Calu3 (cell line): ENCODE measurements at regions not wholly inside any gene's neighbourhood (a gene's known extent, or its start where the extent isn't known, plus 50 kb on each side); places are given as distances from the start of the nearest gene placed in this dataset.

Source experiments
- BruUV-seq: library from RNA; stranded (reverse); fragments of 400-500 nt; replicated peaks from 2 replicates; lab custom pipeline; 2021; lab: Mats Ljungman, UMichigan
- CTCF ChIA-PET: fragments of 300-600 bp; sonication (Branson Sonifier 250); formaldehyde crosslinking; loops from one replicate; lab custom pipeline; 2022; ENCODE audit warnings: antibody characterized with exemption; lab: Charles Lee
- DNase-seq: peaks from one replicate; pipeline ENCODE4 v3.0.0; 2022
- H3K27ac Mint-ChIP-seq: one replicate; pipeline ENCODE4 v1.8.0; 2022; ENCODE audit warnings: mixed read lengths; ENCODE audit not compliant: unreplicated experiment
- H3K27me3 Mint-ChIP-seq: one replicate; pipeline ENCODE4 v1.8.0; 2022; ENCODE audit warnings: mixed read lengths; ENCODE audit not compliant: unreplicated experiment
- H3K36me3 Mint-ChIP-seq: one replicate; pipeline ENCODE4 v1.8.0; 2022; ENCODE audit warnings: mild to moderate bottlenecking, moderate library complexity, mixed read lengths; ENCODE audit not compliant: insufficient read depth, unreplicated experiment
- H3K4me1 Mint-ChIP-seq: one replicate; pipeline ENCODE4 v1.8.0; 2022; ENCODE audit warnings: mild to moderate bottlenecking, low read depth, mixed read lengths; ENCODE audit not compliant: unreplicated experiment
- H3K4me3 Mint-ChIP-seq: one replicate; pipeline ENCODE4 v1.8.0; 2022; ENCODE audit warnings: mild to moderate bottlenecking, low read depth, moderate library complexity, mixed read lengths; ENCODE audit not compliant: unreplicated experiment
- H3K9me3 Mint-ChIP-seq: one replicate; pipeline ENCODE4 v1.8.0; 2022; ENCODE audit warnings: low read depth, mixed read lengths; ENCODE audit not compliant: unreplicated experiment
- CTCF ChIP-seq: fragments of 200-600 bp; IDR thresholded peaks from one replicate; pipeline ENCODE4 v1.8.0; 2022; ENCODE audit warnings: antibody characterized with exemption; ENCODE audit not compliant: unreplicated experiment
- intact Hi-C: fragments of 100-400 bp; cut with micrococcal nuclease; formaldehyde crosslinking; loops from one replicate; pipeline ENCODE4 v1.10.0; 2022; ENCODE audit not compliant: unreplicated experiment

- no TSS peak for BruUV-seq
- H3K27ac Mint-ChIP-seq: no peak overlapping the region
- H3K36me3 Mint-ChIP-seq: no peaks in the 10 kb centered on the region
- no peaks in the 10 kb centered on the region for H3K4me1 Mint-ChIP-seq
- no peaks in the 10 kb centered on the region for H3K27me3 Mint-ChIP-seq
- H3K4me3 Mint-ChIP-seq: no peak overlapping the region
- DNase-seq: no peak
- intact Hi-C loops: no loop called here
- TF ChIP-seq CTCF: no peak
- H3K9me3 Mint-ChIP-seq: peaks cover 5% of the 10 kb centered on the region
- CTCF ChIA-PET: no interaction called here
Observed at GRCh38 chr13:19068691-19069090, 112.9 kb downstream of the TUBA3C start.

DNA sequence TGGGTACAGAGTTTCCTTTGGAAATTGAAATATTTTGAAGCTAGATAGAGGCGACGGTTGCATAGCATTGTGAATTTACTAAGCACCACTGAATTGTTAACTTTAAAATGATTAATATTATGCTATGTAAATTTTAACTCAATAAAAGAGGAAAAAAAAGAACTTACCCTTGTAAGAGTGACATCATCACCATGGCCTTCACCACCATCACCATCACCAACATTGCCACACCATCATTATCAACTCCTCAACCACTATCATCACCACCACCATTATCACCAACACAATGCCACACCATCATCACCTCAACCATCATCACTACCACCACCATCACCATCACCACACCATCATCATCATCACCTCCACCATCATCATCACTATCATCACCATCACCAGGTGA lies 113.9 kb downstream of the TUBA3C start:
- BruUV-seq: no TSS peak
- CTCF ChIA-PET: no interaction called here
- H3K4me3 Mint-ChIP-seq: no peak overlapping the region
- H3K36me3 Mint-ChIP-seq: no peaks in the 10 kb centered on the region
- intact Hi-C loops: no loop called here
- TF ChIP-seq CTCF: no peak
- H3K27me3 Mint-ChIP-seq: no peaks in the 10 kb centered on the region
- no peak overlapping the region for H3K27ac Mint-ChIP-seq
- DNase-seq: no peak
- peaks cover 5% of the 10 kb centered on the region for H3K9me3 Mint-ChIP-seq
- no peaks in the 10 kb centered on the region for H3K4me1 Mint-ChIP-seq

DNA sequence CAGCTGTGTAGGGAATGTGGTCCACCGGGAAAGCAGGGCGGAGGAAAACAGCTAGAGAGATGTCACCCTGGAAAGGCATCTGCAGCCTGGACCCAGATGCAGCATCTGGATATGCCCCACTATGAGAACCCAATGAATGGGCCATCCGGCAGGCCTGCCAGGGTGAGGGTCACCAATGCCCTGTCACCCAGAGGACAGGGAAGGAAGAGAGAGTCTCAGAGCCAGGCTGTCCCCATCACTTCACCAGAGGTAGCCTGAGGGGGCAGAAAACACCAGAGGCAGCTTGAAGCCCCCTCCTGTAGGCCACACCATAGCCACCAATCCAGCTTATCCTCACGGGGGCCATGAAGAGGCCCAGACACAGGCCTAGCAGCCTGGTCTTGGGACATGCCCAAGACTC lies 118.8 kb downstream of the TUBA3C start:
- intact Hi-C loops: no loop called here
- Mint-ChIP-seq H3K27ac (no peak overlapping the region), H3K36me3 (no peaks in the 10 kb centered on the region), H3K9me3 (peaks cover 5% of the 10 kb centered on the region), H3K4me1 (no peaks in the 10 kb centered on the region), H3K4me3 (no peak overlapping the region), H3K27me3 (no peaks in the 10 kb centered on the region)
- no peak for DNase-seq
- no TSS peak for BruUV-seq
- TF ChIP-seq CTCF: no peak
- CTCF ChIA-PET: no interaction called here

DNA sequence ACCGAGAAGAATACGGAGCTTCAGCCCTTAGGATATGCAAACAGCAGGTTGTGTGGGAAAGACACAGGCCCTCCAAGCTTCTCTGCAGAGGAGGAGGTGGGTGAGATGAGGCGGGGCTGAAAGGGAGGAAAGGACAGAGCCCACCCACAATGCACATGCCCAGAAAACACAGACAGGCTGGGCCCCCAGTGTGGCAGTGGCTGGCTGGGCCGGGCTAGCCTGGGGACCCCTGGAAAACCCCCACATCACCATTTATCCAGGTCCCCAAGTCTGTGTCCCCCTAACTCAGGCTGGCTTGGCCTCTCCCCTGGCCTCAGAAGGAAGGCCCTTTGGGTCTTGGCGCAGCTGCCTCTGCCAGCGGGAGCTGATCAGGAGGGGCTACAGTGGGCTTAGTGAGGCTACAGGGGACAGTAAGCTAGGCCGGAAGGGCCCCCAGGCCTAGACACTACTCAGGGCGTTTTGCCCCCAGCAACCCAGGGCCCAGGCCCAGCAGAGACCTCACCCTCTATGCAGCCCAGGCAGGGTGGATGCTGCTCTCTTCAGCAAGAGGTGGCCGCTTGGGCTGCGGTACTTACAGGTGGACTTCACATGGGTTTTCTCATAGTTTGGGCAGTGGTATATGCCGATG lies 119.5 kb downstream of the TUBA3C start:
- Mint-ChIP-seq H3K4me3 (no peak overlapping the region), H3K36me3 (no peaks in the 10 kb centered on the region), H3K27me3 (no peaks in the 10 kb centered on the region), H3K27ac (no peak overlapping the region), H3K4me1 (no peaks in the 10 kb centered on the region), H3K9me3 (peaks cover 5% of the 10 kb centered on the region)
- DNase-seq: no peak
- TF ChIP-seq CTCF: no peak
- CTCF ChIA-PET: no interaction called here
- BruUV-seq: no TSS peak
- intact Hi-C loops: no loop called here
